K562 (cell line): ENCODE measurements at regions not wholly inside any gene's neighbourhood (a gene's known extent, or its start where the extent isn't known, plus 50 kb on each side); places are given as distances from the start of the nearest gene placed in this dataset.

Experiments used
- ATAC-seq: fragments of 200-7000 bp; cut with Tn5 transposase; 3 replicates; pipeline ENCODE4 v1.9.1; 2020; ENCODE audit warnings: moderate library complexity
- BruUV-seq: library from RNA; stranded (reverse); fragments of 400-500 nt; replicated peaks from 2 replicates; lab custom pipeline; 2021; lab: Mats Ljungman, UMichigan
- CTCF ChIA-PET: fragments of 300-600 bp; formaldehyde crosslinking; extraction: SDS; loops from one replicate; lab custom pipeline; 2021; ENCODE audit warnings: low intra/inter-chr PET ratio; lab: Yijun Ruan, JAX
- POLR2A ChIA-PET: fragments of 300-600, 350-650 bp; sonication (Branson Sonifier 250); formaldehyde crosslinking; extraction: SDS; loops from one replicate; lab custom pipeline; 2021; ENCODE audit warnings: antibody characterized with exemption, inconsistent platforms; lab: Yijun Ruan, JAX
- DNase-seq, 4 experiments: peaks; one replicate each; pipeline versions ENCODE4 v3.0.0 to v3.0.0-alpha.2; 2011 to 2018; ENCODE audit warnings: low spot score in 3 of 4, mixed read lengths in 3 of 4; ENCODE audit errors: extremely low read depth in 1 of 4
- FAIRE-seq: peaks from 2 replicates; lab custom pipeline; 2011; peaks lifted over from hg19 to GRCh38; lab: Jason Lieb, UNC
- H2AFZ ChIP-seq: 2 replicates; pipeline ENCODE4 v1.6.0; 2011; ENCODE audit warnings: low read depth, low read length, control low read depth, inconsistent platforms
- H3K27ac ChIP-seq: fragments of 200-600 bp; 3 replicates; pipeline ENCODE4 v1.8.0; 2011; ENCODE audit warnings: low read depth, mild to moderate bottlenecking, control low read depth, inconsistent platforms, low read length, moderate library complexity, mixed read lengths; ENCODE audit errors: extremely low read depth
- H3K27me3 ChIP-seq, 2 experiments: fragments of 300-600 bp in 1 of 2; 2 replicates in 1 of 2; 3 replicates in 1 of 2; pipeline versions ENCODE4 v1.6.0 to v1.8.0; 2011; ENCODE audit warnings: inconsistent platforms in 2 of 2, low read length in 2 of 2, mild to moderate bottlenecking in 1 of 2, mixed read lengths in 1 of 2, moderate library complexity in 1 of 2; ENCODE audit not compliant: control insufficient read depth in 2 of 2, insufficient read depth in 2 of 2
- H3K36me3 ChIP-seq: fragments of 300-600 bp; 3 replicates; pipeline ENCODE4 v1.8.0; 2011; ENCODE audit warnings: mild to moderate bottlenecking, low read length, inconsistent platforms; ENCODE audit not compliant: control insufficient read depth, insufficient read depth
- H3K4me1 ChIP-seq, 2 experiments: fragments of 200-600 bp in 1 of 2; replicated peaks in 1 of 2; 2 replicates in 1 of 2; 3 replicates in 1 of 2; pipeline versions ENCODE4 v1.5.1 to v1.8.0; 2011; ENCODE audit warnings: inconsistent platforms in 2 of 2, low read length in 2 of 2, mild to moderate bottlenecking in 1 of 2, mixed read lengths in 1 of 2, moderate library complexity in 1 of 2; ENCODE audit not compliant: control insufficient read depth in 2 of 2, insufficient read depth in 2 of 2
- H3K4me2 ChIP-seq: 2 replicates; pipeline ENCODE4 v1.6.1; 2011; ENCODE audit warnings: low read length, control low read depth, inconsistent platforms, mixed read lengths; ENCODE audit not compliant: insufficient read depth
- H3K4me3 ChIP-seq: fragments of 200-600 bp; sonication (generic), shearing (Covaris generic); 2 replicates; pipeline ENCODE4 v1.5.1; 2016; ENCODE audit warnings: control low read depth, inconsistent platforms
- H3K79me2 ChIP-seq: fragments of 200-600 bp; 3 replicates; pipeline ENCODE4 v1.8.0; 2011; ENCODE audit warnings: low read length, inconsistent platforms; ENCODE audit not compliant: control insufficient read depth, insufficient read depth
- H3K9ac ChIP-seq, 2 experiments: 2 replicates each; pipeline versions ENCODE4 v1.6.0 to v1.6.1; 2011; ENCODE audit warnings: low read depth in 2 of 2, low read length in 2 of 2, control low read depth in 1 of 2, inconsistent platforms in 1 of 2, mild to moderate bottlenecking in 1 of 2, mixed read lengths in 1 of 2; ENCODE audit not compliant: insufficient read depth in 1 of 2
- H3K9me1 ChIP-seq: one replicate; pipeline ENCODE4 v1.6.0; 2011; ENCODE audit warnings: inconsistent platforms, mild to moderate bottlenecking, low read length, moderate library complexity; ENCODE audit not compliant: control insufficient read depth, insufficient read depth
- H3K9me3 ChIP-seq: replicated peaks from 2 replicates; pipeline ENCODE4 v1.5.1; 2011; ENCODE audit warnings: low read depth, low read length, inconsistent platforms; ENCODE audit not compliant: control insufficient read depth, insufficient read depth
- H4K20me1 ChIP-seq: replicated peaks from 2 replicates; pipeline ENCODE4 v1.6.1; 2011; ENCODE audit warnings: low read length, inconsistent platforms, mixed read lengths; ENCODE audit not compliant: control insufficient read depth, insufficient read depth
- ARHGAP35 ChIP-seq: fragments of 450-650 bp; IDR thresholded peaks from 2 replicates; pipeline ENCODE4 v1.6.1; 2018; ENCODE audit not compliant: partially characterized antibody
- CBX1 ChIP-seq: sonication (generic); IDR thresholded peaks from 2 replicates; pipeline ENCODE4 v1.6.1; 2016; ENCODE audit warnings: antibody characterized with exemption, low read depth, mild to moderate bottlenecking
- ELF2 ChIP-seq: fragments of 250-450 bp; sonication (Bioruptor Pico); IDR thresholded peaks from 2 replicates; pipeline ENCODE4 v1.5.0; 2021; ENCODE audit warnings: mild to moderate bottlenecking
- HEY1 ChIP-seq: fragments of 250-450 bp; sonication (Bioruptor Pico); IDR thresholded peaks from 2 replicates; pipeline ENCODE4 v1.5.0; 2020; ENCODE audit warnings: mild to moderate bottlenecking, moderate library complexity, borderline replicate concordance
- HNRNPK ChIP-seq: fragments of 200-400 bp; formaldehyde crosslinking; IDR thresholded peaks from one replicate; pipeline ENCODE4 v1.6.1; 2018; ENCODE audit warnings: mild to moderate bottlenecking, low read depth, low read length; ENCODE audit not compliant: poor library complexity, severe bottlenecking
- KAT8 ChIP-seq: fragments of 450-650 bp; IDR thresholded peaks from 2 replicates; pipeline ENCODE4 v1.6.1; 2016; ENCODE audit warnings: low read depth, mild to moderate bottlenecking
- NCOA1 ChIP-seq: fragments of 450-650 bp; IDR thresholded peaks from 2 replicates; pipeline ENCODE4 v1.6.1; 2016; ENCODE audit warnings: low read depth
- TOE1 ChIP-seq, 2 experiments: fragments of 450-650 bp in 1 of 2; sonication (generic) in 1 of 2; formaldehyde crosslinking in 1 of 2; IDR thresholded peaks; 2 replicates each; pipeline versions ENCODE4 v1.7.1 to v1.8.0; 2016 to 2022; ENCODE audit warnings: borderline replicate concordance in 2 of 2, mild to moderate bottlenecking in 2 of 2, antibody characterized with exemption in 1 of 2, inconsistent platforms in 1 of 2, low read depth in 1 of 2, missing genetic modification reagents in 1 of 2, moderate library complexity in 1 of 2
- XRCC5 ChIP-seq: fragments of 200-400 bp; formaldehyde crosslinking; IDR thresholded peaks from 2 replicates; pipeline ENCODE4 v1.6.1; 2017; ENCODE audit warnings: low read depth, mild to moderate bottlenecking, low read length
- ZNF143 ChIP-seq: sonication (generic); formaldehyde crosslinking; IDR thresholded peaks from 2 replicates; pipeline ENCODE4 v1.9.0; 2022; ENCODE audit warnings: mild to moderate bottlenecking, missing genetic modification reagents
- ZNF24 ChIP-seq: fragments of 450-650 bp; IDR thresholded peaks from 2 replicates; pipeline ENCODE4 v1.6.1; 2016
- ZNF316 ChIP-seq: fragments of 450-650 bp; IDR thresholded peaks from 2 replicates; pipeline ENCODE4 v1.6.1; 2016
- ZNF408 ChIP-seq: fragments of 250-450 bp; sonication (Bioruptor Pico); IDR thresholded peaks from 2 replicates; pipeline ENCODE4 v1.4.0; 2020; ENCODE audit warnings: low read depth, mild to moderate bottlenecking, moderate library complexity
- ZNF695 ChIP-seq: fragments of 450-650 bp; formaldehyde crosslinking; IDR thresholded peaks from 2 replicates; pipeline ENCODE4 v1.4.0; 2020; ENCODE audit warnings: mild to moderate bottlenecking, moderate library complexity
- WGBS: fragments of 100-300 bp; shearing (Covaris generic); methylation state at CpG from one replicate; pipeline ENCODE4 v1.1.6; 2016; ENCODE audit warnings: low coverage, mixed read lengths; ENCODE audit not compliant: insufficient coverage; ENCODE audit errors: missing lambda C conversion rate; 5-methylcytosine and 5-hydroxymethylcytosine counted together
- in situ Hi-C: fragments of 300-500 bp; cut with MboI; formaldehyde crosslinking; loops from 4 replicates; pipeline ENCODE4 v1.15.0; 2018; ENCODE audit warnings: inconsistent platforms, mixed read lengths
- intact Hi-C: fragments of 100-400 bp; cut with micrococcal nuclease; formaldehyde crosslinking; loops from 2 replicates; pipeline ENCODE4 v1.14.2; 2022
- TF ChIP-seq, protein P1 (sequence below): sonication (generic); formaldehyde crosslinking; IDR thresholded peaks from 2 replicates; pipeline ENCODE4 v1.8.0; 2023; ENCODE audit warnings: mild to moderate bottlenecking, missing genetic modification reagents
- TF ChIP-seq, protein P2 (sequence below): sonication (generic); formaldehyde crosslinking; IDR thresholded peaks from 2 replicates; pipeline ENCODE4 v1.9.0; 2022; ENCODE audit warnings: mild to moderate bottlenecking, missing genetic modification reagents
- TF ChIP-seq, protein P3 (sequence below), 3 experiments: fragments of 200-800 bp in 1 of 3; sonication (Bioruptor generic) in 1 of 3; sonication (generic) in 1 of 3; formaldehyde crosslinking in 1 of 3; IDR thresholded peaks; 2 replicates each; pipeline versions ENCODE4 v1.6.1 to v1.8.0; 2016 to 2022; ENCODE audit warnings: mild to moderate bottlenecking in 2 of 3, missing compliant biosample characterization in 2 of 3, missing genetic modification characterization in 2 of 3, missing genetic modification reagents in 1 of 3

DNA sequence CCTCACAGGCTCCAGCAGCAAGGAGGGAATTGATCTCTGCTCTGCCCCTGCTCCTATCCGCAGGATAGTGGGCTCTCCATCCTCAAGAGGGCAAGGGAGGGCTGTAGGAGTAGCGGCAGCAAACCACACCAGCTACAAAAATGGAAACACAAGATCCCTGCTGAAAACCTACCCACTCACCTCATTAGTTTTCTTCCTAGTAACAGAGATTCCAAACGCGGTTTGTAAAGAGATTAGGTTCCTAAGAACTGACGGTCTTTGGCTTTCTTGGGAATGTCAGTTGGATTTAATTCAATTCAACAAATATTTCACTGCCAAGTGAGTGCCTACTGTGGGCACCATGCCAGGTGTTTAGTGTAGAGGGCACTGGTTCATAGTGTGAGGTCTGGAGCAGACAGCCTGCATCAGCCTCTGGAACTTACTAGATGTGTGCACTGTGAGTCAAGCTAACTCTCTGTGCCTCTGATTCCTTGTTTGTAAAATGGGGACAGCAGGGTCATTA, 84.7 kb downstream of the MRPL46 start (continued):
- TF ChIP-seq, protein P1, sequence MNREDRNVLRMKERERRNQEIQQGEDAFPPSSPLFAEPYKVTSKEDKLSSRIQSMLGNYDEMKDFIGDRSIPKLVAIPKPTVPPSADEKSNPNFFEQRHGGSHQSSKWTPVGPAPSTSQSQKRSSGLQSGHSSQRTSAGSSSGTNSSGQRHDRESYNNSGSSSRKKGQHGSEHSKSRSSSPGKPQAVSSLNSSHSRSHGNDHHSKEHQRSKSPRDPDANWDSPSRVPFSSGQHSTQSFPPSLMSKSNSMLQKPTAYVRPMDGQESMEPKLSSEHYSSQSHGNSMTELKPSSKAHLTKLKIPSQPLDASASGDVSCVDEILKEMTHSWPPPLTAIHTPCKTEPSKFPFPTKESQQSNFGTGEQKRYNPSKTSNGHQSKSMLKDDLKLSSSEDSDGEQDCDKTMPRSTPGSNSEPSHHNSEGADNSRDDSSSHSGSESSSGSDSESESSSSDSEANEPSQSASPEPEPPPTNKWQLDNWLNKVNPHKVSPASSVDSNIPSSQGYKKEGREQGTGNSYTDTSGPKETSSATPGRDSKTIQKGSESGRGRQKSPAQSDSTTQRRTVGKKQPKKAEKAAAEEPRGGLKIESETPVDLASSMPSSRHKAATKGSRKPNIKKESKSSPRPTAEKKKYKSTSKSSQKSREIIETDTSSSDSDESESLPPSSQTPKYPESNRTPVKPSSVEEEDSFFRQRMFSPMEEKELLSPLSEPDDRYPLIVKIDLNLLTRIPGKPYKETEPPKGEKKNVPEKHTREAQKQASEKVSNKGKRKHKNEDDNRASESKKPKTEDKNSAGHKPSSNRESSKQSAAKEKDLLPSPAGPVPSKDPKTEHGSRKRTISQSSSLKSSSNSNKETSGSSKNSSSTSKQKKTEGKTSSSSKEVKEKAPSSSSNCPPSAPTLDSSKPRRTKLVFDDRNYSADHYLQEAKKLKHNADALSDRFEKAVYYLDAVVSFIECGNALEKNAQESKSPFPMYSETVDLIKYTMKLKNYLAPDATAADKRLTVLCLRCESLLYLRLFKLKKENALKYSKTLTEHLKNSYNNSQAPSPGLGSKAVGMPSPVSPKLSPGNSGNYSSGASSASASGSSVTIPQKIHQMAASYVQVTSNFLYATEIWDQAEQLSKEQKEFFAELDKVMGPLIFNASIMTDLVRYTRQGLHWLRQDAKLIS (CRISPR knock-in tag): no peak

DNA sequence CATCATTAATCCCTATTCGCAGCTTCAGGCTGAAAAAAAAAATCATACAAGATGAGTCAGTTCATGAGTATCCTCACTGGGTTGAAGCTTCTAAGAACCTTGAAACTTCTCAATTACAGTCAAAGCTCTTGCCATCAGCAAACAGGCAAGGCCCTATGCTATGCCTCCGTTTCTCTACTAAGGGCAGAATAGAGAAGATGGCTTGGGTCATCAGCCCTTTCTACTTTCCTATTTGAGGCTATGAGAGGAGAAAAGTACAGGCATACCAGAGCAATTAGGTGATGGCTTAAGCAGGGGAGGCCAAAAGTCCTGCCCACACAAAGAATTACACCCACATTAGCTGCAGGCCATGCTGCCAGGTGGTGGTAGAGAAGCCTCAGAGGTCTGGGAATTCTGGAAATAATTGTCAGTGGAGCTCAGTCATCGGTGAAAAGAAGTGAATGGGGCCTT, 89.0 kb downstream of the MRPL46 start:
- Histone ChIP-seq H3K4me3 (no peak overlapping the region), H3K27me3 (peaks cover 0 to 3% of the 10 kb centered on the region in 2 experiments; a peak in 1 of 5 replicates), H3K9me3 (no peaks in the 10 kb centered on the region), H3K9ac (no peak overlapping the region), H2AFZ (no peak overlapping the region), H3K79me2 (no peaks in the 10 kb centered on the region), H3K36me3 (no peaks in the 10 kb centered on the region), H4K20me1 (no peaks in the 10 kb centered on the region), H3K4me2 (no peak overlapping the region), H3K4me1 (no peaks in the 10 kb centered on the region), H3K27ac (no peak overlapping the region), H3K9me1 (no peaks in the 10 kb centered on the region)
- CTCF ChIA-PET: no interaction called here
- no TSS peak for BruUV-seq
- in situ Hi-C loops: no loop called here
- TF ChIP-seq ZNF408 (CRISPR knock-in tag): no peak
- TF ChIP-seq XRCC5: no peak
- TF ChIP-seq, protein P2, sequence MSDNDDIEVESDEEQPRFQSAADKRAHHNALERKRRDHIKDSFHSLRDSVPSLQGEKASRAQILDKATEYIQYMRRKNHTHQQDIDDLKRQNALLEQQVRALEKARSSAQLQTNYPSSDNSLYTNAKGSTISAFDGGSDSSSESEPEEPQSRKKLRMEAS (CRISPR knock-in tag): no peak
- TF ChIP-seq CBX1: no peak
- TF ChIP-seq ZNF316: no peak
- no peak for TF ChIP-seq ZNF695 (CRISPR knock-in tag)
- TF ChIP-seq NCOA1: no peak
- TF ChIP-seq ZNF143 (CRISPR knock-in tag): no peak
- TF ChIP-seq ELF2 (CRISPR knock-in tag): no peak
- no peak for TF ChIP-seq ZNF24
- TF ChIP-seq TOE1 (IDR thresholded peaks at IDR 0.05; ENCODE audit: borderline replicate concordance): no peak
- TF ChIP-seq TOE1 (CRISPR knock-in tag; IDR thresholded peaks at IDR 0.05; ENCODE audit: borderline replicate concordance, low read depth): no peak
- TF ChIP-seq HNRNPK: no peak
- TF ChIP-seq ARHGAP35: no peak
- TF ChIP-seq KAT8: no peak
- TF ChIP-seq, protein P3, sequence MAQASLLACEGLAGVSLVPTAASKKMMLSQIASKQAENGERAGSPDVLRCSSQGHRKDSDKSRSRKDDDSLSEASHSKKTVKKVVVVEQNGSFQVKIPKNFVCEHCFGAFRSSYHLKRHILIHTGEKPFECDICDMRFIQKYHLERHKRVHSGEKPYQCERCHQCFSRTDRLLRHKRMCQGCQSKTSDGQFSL (CRISPR knock-in tag; IDR thresholded peaks at IDR 0.05): no peak
- TF ChIP-seq, protein P3 (tag; IDR thresholded peaks at IDR 0.05): no peak
- TF ChIP-seq HEY1 (CRISPR knock-in tag): no peak
- no peak for FAIRE-seq
- intact Hi-C loops: no loop called here
- POLR2A ChIA-PET: no interaction called here
- DNase-seq: no peak
- WGBS: 0% methylated on average over 3 of the region's 3 CpGs
- ATAC-seq: no peak
